ENCODE measurements at regions not wholly inside any gene's neighbourhood (a gene's known extent, or its start where the extent isn't known, plus 50 kb on each side); places are given as distances from the start of the nearest gene placed in this dataset.

DNA sequence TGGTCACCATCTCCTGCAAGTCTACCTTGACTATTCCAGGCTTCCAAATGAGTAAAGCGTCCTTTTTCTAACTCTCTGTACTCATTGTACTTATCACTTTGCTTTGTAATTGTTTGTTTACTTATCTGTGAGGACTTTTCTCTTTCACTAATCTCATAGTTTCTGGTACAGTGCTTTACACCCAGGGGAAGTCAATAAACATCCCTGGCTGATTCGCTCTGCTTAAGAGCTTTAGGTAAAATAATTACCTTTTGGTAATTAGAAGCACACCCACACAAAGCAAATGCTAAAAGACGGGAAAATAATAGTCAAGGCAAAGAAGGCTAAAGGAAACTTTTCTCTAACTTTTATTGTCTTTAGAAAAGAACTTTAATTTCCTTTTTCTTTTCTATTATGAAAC is 466.9 kb upstream of the ROBO1 start:
- Mint-ChIP-seq H3K9me3 (ENCODE audit: unreplicated experiment) (no peaks in the 10 kb centered on the region), H3K27me3 (ENCODE audit: unreplicated experiment) (no peaks in the 10 kb centered on the region), H3K27ac (ENCODE audit: unreplicated experiment) (no peak overlapping the region), H3K4me3 (ENCODE audit: unreplicated experiment) (no peak overlapping the region), H3K4me1 (ENCODE audit: unreplicated experiment) (peaks cover 15% of the 10 kb centered on the region), H3K36me3 (ENCODE audit: low read depth, unreplicated experiment) (no peaks in the 10 kb centered on the region)
- no peak for DNase-seq (ENCODE audit: low spot score)
- TF ChIP-seq, protein P1, sequence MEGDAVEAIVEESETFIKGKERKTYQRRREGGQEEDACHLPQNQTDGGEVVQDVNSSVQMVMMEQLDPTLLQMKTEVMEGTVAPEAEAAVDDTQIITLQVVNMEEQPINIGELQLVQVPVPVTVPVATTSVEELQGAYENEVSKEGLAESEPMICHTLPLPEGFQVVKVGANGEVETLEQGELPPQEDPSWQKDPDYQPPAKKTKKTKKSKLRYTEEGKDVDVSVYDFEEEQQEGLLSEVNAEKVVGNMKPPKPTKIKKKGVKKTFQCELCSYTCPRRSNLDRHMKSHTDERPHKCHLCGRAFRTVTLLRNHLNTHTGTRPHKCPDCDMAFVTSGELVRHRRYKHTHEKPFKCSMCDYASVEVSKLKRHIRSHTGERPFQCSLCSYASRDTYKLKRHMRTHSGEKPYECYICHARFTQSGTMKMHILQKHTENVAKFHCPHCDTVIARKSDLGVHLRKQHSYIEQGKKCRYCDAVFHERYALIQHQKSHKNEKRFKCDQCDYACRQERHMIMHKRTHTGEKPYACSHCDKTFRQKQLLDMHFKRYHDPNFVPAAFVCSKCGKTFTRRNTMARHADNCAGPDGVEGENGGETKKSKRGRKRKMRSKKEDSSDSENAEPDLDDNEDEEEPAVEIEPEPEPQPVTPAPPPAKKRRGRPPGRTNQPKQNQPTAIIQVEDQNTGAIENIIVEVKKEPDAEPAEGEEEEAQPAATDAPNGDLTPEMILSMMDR (IDR thresholded peaks at IDR 0.05; ENCODE audit: unreplicated experiment): no peak

DNA sequence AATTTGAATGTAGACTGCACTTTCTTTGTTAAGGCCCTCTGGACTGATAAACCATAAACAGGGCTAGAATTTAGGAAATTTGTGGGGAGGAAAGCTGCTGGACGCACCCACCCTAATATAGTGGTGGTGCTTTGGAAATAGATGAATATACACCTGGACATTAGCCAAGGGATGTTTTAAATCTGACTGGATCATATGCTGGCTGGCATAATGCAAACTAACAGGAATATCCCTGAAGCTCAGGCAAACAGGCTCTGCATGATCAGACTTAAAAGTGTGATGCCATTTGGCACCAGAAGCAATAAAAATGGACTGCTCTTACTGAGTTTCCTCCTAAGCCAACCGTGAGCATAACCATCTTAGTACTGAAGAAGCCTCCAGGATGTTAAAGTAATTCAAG is 465.8 kb upstream of the ROBO1 start:
- H3K4me1 Mint-ChIP-seq (ENCODE audit: unreplicated experiment): peaks cover 12% of the 10 kb centered on the region

DNA sequence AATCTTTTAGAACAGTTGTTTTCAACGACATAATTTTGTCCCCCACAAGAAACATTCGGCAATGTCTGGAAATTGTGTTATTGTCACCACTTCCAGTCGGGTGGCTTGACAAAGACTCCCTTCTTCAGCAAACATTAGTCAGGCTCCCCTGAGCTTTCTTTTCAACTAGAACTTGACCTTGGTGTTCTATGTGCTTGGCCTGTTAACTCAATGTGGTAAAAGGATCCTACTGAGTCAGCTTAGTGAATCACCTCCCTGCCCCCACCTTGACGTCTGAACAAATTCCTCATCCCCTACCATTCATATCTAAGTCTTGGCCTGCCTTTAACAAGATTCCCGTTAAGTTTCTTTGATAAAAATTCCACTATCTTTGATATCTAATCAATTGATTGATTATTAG is 465.0 kb upstream of the ROBO1 start:
- Mint-ChIP-seq H3K4me3 (ENCODE audit: unreplicated experiment) (no peak overlapping the region), H3K27me3 (ENCODE audit: unreplicated experiment) (peaks cover under 1% of the 10 kb centered on the region), H3K4me1 (ENCODE audit: unreplicated experiment) (peaks cover 7% of the 10 kb centered on the region), H3K27ac (ENCODE audit: unreplicated experiment) (no peak overlapping the region), H3K36me3 (ENCODE audit: low read depth, unreplicated experiment) (no peaks in the 10 kb centered on the region), H3K9me3 (ENCODE audit: unreplicated experiment) (no peaks in the 10 kb centered on the region)
- DNase-seq (ENCODE audit: low spot score): no peak
- TF ChIP-seq, protein P1 (IDR thresholded peaks at IDR 0.05; ENCODE audit: unreplicated experiment): no peak

More for the DNA sequence above, 465.8 kb upstream of the ROBO1 start:
- DNase-seq (ENCODE audit: low spot score): no peak
- Mint-ChIP-seq H3K36me3 (ENCODE audit: low read depth, unreplicated experiment) (no peaks in the 10 kb centered on the region), H3K27me3 (ENCODE audit: unreplicated experiment) (no peaks in the 10 kb centered on the region), H3K27ac (ENCODE audit: unreplicated experiment) (no peak overlapping the region), H3K9me3 (ENCODE audit: unreplicated experiment) (no peaks in the 10 kb centered on the region), H3K4me3 (ENCODE audit: unreplicated experiment) (no peak overlapping the region)
- TF ChIP-seq, protein P1 (IDR thresholded peaks at IDR 0.05; ENCODE audit: unreplicated experiment): no peak

DNA sequence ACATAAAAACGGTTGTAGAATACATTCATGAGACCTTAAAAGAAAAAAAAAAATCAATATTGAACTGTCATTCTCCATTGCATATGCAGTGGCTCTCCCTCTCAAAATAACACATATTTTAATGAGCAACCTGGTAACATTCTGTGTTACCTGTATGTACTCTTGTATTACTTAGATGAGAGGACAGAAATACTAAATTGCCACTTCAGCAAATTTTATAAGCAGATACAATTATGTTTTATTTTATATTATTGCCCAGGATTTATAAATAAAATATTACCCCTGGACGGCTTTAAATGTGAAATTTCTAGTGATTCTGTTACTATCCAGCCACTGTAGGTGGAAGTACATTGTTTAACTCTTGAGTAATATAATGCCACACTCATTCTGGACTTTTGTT is 463.2 kb upstream of the ROBO1 start:
- Mint-ChIP-seq H3K4me1 (ENCODE audit: unreplicated experiment) (peaks cover 5% of the 10 kb centered on the region), H3K9me3 (ENCODE audit: unreplicated experiment) (no peaks in the 10 kb centered on the region), H3K4me3 (ENCODE audit: unreplicated experiment) (no peak overlapping the region), H3K36me3 (ENCODE audit: low read depth, unreplicated experiment) (no peaks in the 10 kb centered on the region), H3K27ac (ENCODE audit: unreplicated experiment) (no peak overlapping the region), H3K27me3 (ENCODE audit: unreplicated experiment) (peaks cover 3% of the 10 kb centered on the region)
- TF ChIP-seq, protein P1 (IDR thresholded peaks at IDR 0.05; ENCODE audit: unreplicated experiment): no peak
- no peak for DNase-seq (ENCODE audit: low spot score)

DNA sequence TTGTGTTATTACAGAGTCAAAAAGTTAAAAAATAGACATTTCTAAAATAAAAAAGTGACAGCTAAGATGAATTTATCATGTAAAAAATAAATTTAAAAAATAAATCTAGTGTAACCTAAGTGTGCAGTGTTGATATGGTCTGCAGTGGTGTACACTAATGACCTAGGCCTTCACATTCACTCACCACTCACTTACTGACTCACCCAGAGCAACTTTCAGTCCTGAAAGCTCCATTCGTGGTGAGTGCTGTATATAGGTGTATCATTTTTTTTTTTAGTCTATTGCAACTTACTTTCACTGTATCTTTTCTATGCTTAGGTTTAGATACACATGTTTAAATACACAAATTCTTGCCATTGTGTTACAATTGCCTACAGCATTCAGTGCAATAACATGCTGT is 459.4 kb upstream of the ROBO1 start:
- TF ChIP-seq, protein P1 (IDR thresholded peaks at IDR 0.05; ENCODE audit: unreplicated experiment): no peak
- no peaks in the 10 kb centered on the region for H3K4me1 Mint-ChIP-seq (ENCODE audit: unreplicated experiment)
- H3K9me3 Mint-ChIP-seq (ENCODE audit: unreplicated experiment): no peaks in the 10 kb centered on the region
- H3K36me3 Mint-ChIP-seq (ENCODE audit: low read depth, unreplicated experiment): no peaks in the 10 kb centered on the region
- H3K27ac Mint-ChIP-seq (ENCODE audit: unreplicated experiment): no peak overlapping the region
- no peak for DNase-seq (ENCODE audit: low spot score)
- H3K4me3 Mint-ChIP-seq (ENCODE audit: unreplicated experiment): no peak overlapping the region
- peaks cover 3% of the 10 kb centered on the region for H3K27me3 Mint-ChIP-seq (ENCODE audit: unreplicated experiment)

Data from endothelial cell (in vitro differentiated cells).